ENCODE measurements at regions not wholly inside any gene's neighbourhood (a gene's known extent, or its start where the extent isn't known, plus 50 kb on each side); places are given as distances from the start of the nearest gene placed in this dataset.

GRCh38 chr6:14644381-14644780 lies 526.8 kb downstream of the CD83 start:
- H3K4me1 Mint-ChIP-seq, result peaks cover 23 to 25% (median 25%) of the 10 kb centered on the region in 3 donors
- no peak overlapping the region for H3K27ac Mint-ChIP-seq
- no peaks in the 10 kb centered on the region for H3K27me3 Mint-ChIP-seq
- no peak overlapping the region for H3K4me3 Mint-ChIP-seq
- H3K36me3 Mint-ChIP-seq, result no peaks in the 10 kb centered on the region
- no peaks in the 10 kb centered on the region for H3K9me3 Mint-ChIP-seq

GRCh38 chr6:14645221-14645620 lies 527.6 kb downstream of the CD83 start:
- no peaks in the 10 kb centered on the region for H3K27me3 Mint-ChIP-seq
- H3K4me1 Mint-ChIP-seq, result peaks cover 17 to 19% (median 18%) of the 10 kb centered on the region in 3 donors
- no peak overlapping the region for H3K4me3 Mint-ChIP-seq
- H3K27ac Mint-ChIP-seq, result peak overlapping the region in 1 of 3 donors; percentile 33
- H3K36me3 Mint-ChIP-seq, result no peaks in the 10 kb centered on the region
- H3K9me3 Mint-ChIP-seq, result no peaks in the 10 kb centered on the region

- peaks cover 11 to 12% (median 12%) of the 10 kb centered on the region in 3 donors for H3K4me1 Mint-ChIP-seq
- H3K36me3 Mint-ChIP-seq, result no peaks in the 10 kb centered on the region
- no peak overlapping the region for H3K4me3 Mint-ChIP-seq
Observed at GRCh38 chr6:14645841-14646240, 528.3 kb downstream of the CD83 start.

GRCh38 chr6:14646371-14646770 lies 528.8 kb downstream of the CD83 start:
- Mint-ChIP-seq H3K36me3 (no peaks in the 10 kb centered on the region), H3K9me3 (no peaks in the 10 kb centered on the region), H3K4me3 (no peak overlapping the region), H3K4me1 (peaks cover 7 to 10% (median 8%) of the 10 kb centered on the region in 3 donors), H3K27ac (no peak overlapping the region), H3K27me3 (no peaks in the 10 kb centered on the region)

More at GRCh38 chr6:14645841-14646240, 528.3 kb downstream of the CD83 start:
- Mint-ChIP-seq H3K27ac (no peak overlapping the region), H3K9me3 (no peaks in the 10 kb centered on the region), H3K27me3 (no peaks in the 10 kb centered on the region)

GRCh38 chr6:14647357-14647756 lies 529.8 kb downstream of the CD83 start:
- no peaks in the 10 kb centered on the region for H3K9me3 Mint-ChIP-seq
- H3K4me3 Mint-ChIP-seq, result no peak overlapping the region
- H3K27me3 Mint-ChIP-seq, result no peaks in the 10 kb centered on the region
- no peaks in the 10 kb centered on the region for H3K36me3 Mint-ChIP-seq
- H3K27ac Mint-ChIP-seq, result no peak overlapping the region
- H3K4me1 Mint-ChIP-seq, result peaks cover 2 to 8% (median 4%) of the 10 kb centered on the region in 3 donors

GRCh38 chr6:14652536-14652935 lies 535.0 kb downstream of the CD83 start:
- Mint-ChIP-seq H3K27me3 (no peaks in the 10 kb centered on the region), H3K4me3 (no peak overlapping the region), H3K9me3 (peaks cover 0 to 3% (median 0%) of the 10 kb centered on the region in 3 donors), H3K4me1 (peaks cover 5 to 22% (median 22%) of the 10 kb centered on the region in 3 donors), H3K36me3 (no peaks in the 10 kb centered on the region), H3K27ac (no peak overlapping the region)

GRCh38 chr6:14655201-14656061 lies 537.9 kb downstream of the CD83 start:
- Mint-ChIP-seq H3K36me3 (no peaks in the 10 kb centered on the region), H3K27ac (peak overlapping the region; percentile 59 to 94 (median 94)), H3K27me3 (no peaks in the 10 kb centered on the region), H3K4me1 (peaks cover 5 to 40% (median 39%) of the 10 kb centered on the region in 3 donors), H3K9me3 (peaks cover 0 to 3% (median 0%) of the 10 kb centered on the region in 3 donors), H3K4me3 (peak overlapping the region; percentile 23 to 72 (median 70))

GRCh38 chr6:14656078-14656521 lies 538.5 kb downstream of the CD83 start:
- no peaks in the 10 kb centered on the region for H3K36me3 Mint-ChIP-seq
- peaks cover 0 to 3% (median 0%) of the 10 kb centered on the region in 3 donors for H3K9me3 Mint-ChIP-seq
- H3K4me1 Mint-ChIP-seq, result peaks cover 5 to 40% (median 39%) of the 10 kb centered on the region in 3 donors
- H3K27me3 Mint-ChIP-seq, result no peaks in the 10 kb centered on the region
- H3K4me3 Mint-ChIP-seq, result peak overlapping the region; percentile 23 to 72 (median 70)
- H3K27ac Mint-ChIP-seq, result peak overlapping the region; percentile 59 to 94 (median 94)

GRCh38 chr6:14656649-14657048 lies 539.1 kb downstream of the CD83 start:
- Mint-ChIP-seq H3K4me1 (peaks cover 5 to 40% (median 39%) of the 10 kb centered on the region in 3 donors), H3K27ac (peak overlapping the region; percentile 59 to 94 (median 94)), H3K9me3 (peaks cover 0 to 3% (median 0%) of the 10 kb centered on the region in 3 donors), H3K4me3 (peak overlapping the region; percentile 48 to 71 (median 64)), H3K27me3 (no peaks in the 10 kb centered on the region), H3K36me3 (no peaks in the 10 kb centered on the region)

- Mint-ChIP-seq H3K27ac (no peak overlapping the region), H3K9me3 (peaks cover 0 to 3% (median 0%) of the 10 kb centered on the region in 3 donors), H3K4me1 (peaks cover 5 to 40% (median 39%) of the 10 kb centered on the region in 3 donors), H3K36me3 (no peaks in the 10 kb centered on the region), H3K27me3 (no peaks in the 10 kb centered on the region), H3K4me3 (peak overlapping the region in 1 of 4 donors; percentile 13)
Observed at GRCh38 chr6:14658030-14658429, 540.5 kb downstream of the CD83 start.

- H3K27me3 Mint-ChIP-seq, result no peaks in the 10 kb centered on the region
- no peaks in the 10 kb centered on the region for H3K36me3 Mint-ChIP-seq
- H3K27ac Mint-ChIP-seq, result no peak overlapping the region
- H3K4me1 Mint-ChIP-seq, result peaks cover 9 to 42% (median 42%) of the 10 kb centered on the region in 3 donors
- peaks cover 0 to 3% (median 0%) of the 10 kb centered on the region in 3 donors for H3K9me3 Mint-ChIP-seq
- peak overlapping the region in 3 of 4 donors; percentile 36 to 86 (median 46) for H3K4me3 Mint-ChIP-seq
Observed at GRCh38 chr6:14658886-14659561, 541.5 kb downstream of the CD83 start.

GRCh38 chr6:14659841-14660240 lies 542.3 kb downstream of the CD83 start:
- H3K4me1 Mint-ChIP-seq, result peaks cover 13 to 49% (median 49%) of the 10 kb centered on the region in 3 donors
- no peaks in the 10 kb centered on the region for H3K9me3 Mint-ChIP-seq
- no peaks in the 10 kb centered on the region for H3K36me3 Mint-ChIP-seq
- no peaks in the 10 kb centered on the region for H3K27me3 Mint-ChIP-seq
- H3K27ac Mint-ChIP-seq, result no peak overlapping the region
- H3K4me3 Mint-ChIP-seq, result peak overlapping the region in 1 of 4 donors; percentile 36

GRCh38 chr6:14660806-14661579 lies 543.4 kb downstream of the CD83 start:
- no peaks in the 10 kb centered on the region for H3K9me3 Mint-ChIP-seq
- no peak overlapping the region for H3K4me3 Mint-ChIP-seq
- H3K27me3 Mint-ChIP-seq, result peaks cover 1% of the 10 kb centered on the region
- H3K27ac Mint-ChIP-seq, result no peak overlapping the region
- peaks cover 22 to 42% (median 41%) of the 10 kb centered on the region in 3 donors for H3K4me1 Mint-ChIP-seq
- no peaks in the 10 kb centered on the region for H3K36me3 Mint-ChIP-seq

- Mint-ChIP-seq H3K9me3 (no peaks in the 10 kb centered on the region), H3K4me1 (peaks cover 28 to 43% (median 41%) of the 10 kb centered on the region in 3 donors), H3K36me3 (no peaks in the 10 kb centered on the region), H3K27me3 (peaks cover 1% of the 10 kb centered on the region), H3K27ac (no peak overlapping the region), H3K4me3 (no peak overlapping the region)
Observed at GRCh38 chr6:14661691-14662090, 544.1 kb downstream of the CD83 start.

Data from IgD-negative memory B cell (primary cell).